OCI-LY7 (cell line): ENCODE measurements at regions not wholly inside any gene's neighbourhood (a gene's known extent, or its start where the extent isn't known, plus 50 kb on each side); places are given as distances from the start of the nearest gene placed in this dataset.

Experiments used
- BruUV-seq: library from RNA; stranded (reverse); fragments of 400-500 nt; replicated peaks from 2 replicates; lab custom pipeline; 2021; lab: Mats Ljungman, UMichigan
- CTCF ChIA-PET: fragments of 300-600 bp; sonication (Branson Sonifier 250); formaldehyde crosslinking; loops from one replicate; lab custom pipeline; 2022; ENCODE audit warnings: antibody characterized with exemption; ENCODE audit not compliant: unreplicated experiment; lab: Charles Lee
- POLR2A ChIA-PET: fragments of 300-600 bp; sonication (Branson Sonifier 250); formaldehyde crosslinking; loops from one replicate; lab custom pipeline; 2022; ENCODE audit warnings: antibody characterized with exemption; lab: Charles Lee
- DNase-seq: peaks from one replicate; pipeline ENCODE4 v3.0.0-alpha.2; 2015; ENCODE audit warnings: low spot score
- H2AFZ ChIP-seq: fragments of 200-600 bp; sonication (generic), shearing (Covaris generic); 2 replicates; pipeline ENCODE4 v1.6.1; 2014; ENCODE audit warnings: mild to moderate bottlenecking, antibody characterized with exemption, low read length, moderate library complexity
- H3K27ac ChIP-seq: fragments of 200-600 bp; sonication (generic); 2 replicates; pipeline ENCODE4 v1.5.1; 2014; ENCODE audit warnings: mixed run types, low read depth, mild to moderate bottlenecking, moderate library complexity, low read length, inconsistent platforms; ENCODE audit not compliant: poor library complexity, severe bottlenecking
- H3K36me3 ChIP-seq: fragments of 200-600 bp; sonication (generic); 2 replicates; pipeline ENCODE4 v1.6.1; 2014; ENCODE audit warnings: mild to moderate bottlenecking, antibody characterized with exemption, low read length, moderate library complexity, mixed read lengths; ENCODE audit not compliant: insufficient read depth
- H3K4me1 ChIP-seq: fragments of 200-600 bp; sonication (generic); 2 replicates; pipeline ENCODE4 v1.5.1; 2014; ENCODE audit warnings: mild to moderate bottlenecking, low read length; ENCODE audit not compliant: insufficient read depth, poor library complexity, severe bottlenecking
- H3K4me2 ChIP-seq: fragments of 200-600 bp; sonication (generic); 2 replicates; pipeline ENCODE4 v1.6.1; 2014; ENCODE audit warnings: mild to moderate bottlenecking, low read length
- H3K4me3 ChIP-seq: fragments of 200-600 bp; sonication (generic); 2 replicates; pipeline ENCODE4 v1.5.1; 2014; ENCODE audit warnings: mild to moderate bottlenecking, low read depth, low read length; ENCODE audit not compliant: poor library complexity, severe bottlenecking
- H3K79me2 ChIP-seq: fragments of 200-600 bp; sonication (generic); 2 replicates; pipeline ENCODE4 v1.6.1; 2016; ENCODE audit warnings: low read depth, mild to moderate bottlenecking, low read length, moderate library complexity, mixed read lengths; ENCODE audit not compliant: insufficient read depth
- H3K9me2 ChIP-seq: fragments of 200-600 bp; sonication (generic); 2 replicates; pipeline ENCODE4 v1.6.1; 2016; ENCODE audit warnings: mild to moderate bottlenecking, low read length, mixed read lengths; ENCODE audit not compliant: insufficient read depth
- H3K9me3 ChIP-seq: fragments of 200-600 bp; sonication (generic); 2 replicates; pipeline ENCODE4 v1.6.1; 2014; ENCODE audit warnings: mild to moderate bottlenecking, mixed run types, low read length, mixed read lengths
- H4K20me1 ChIP-seq: fragments of 200-600 bp; sonication (generic); 2 replicates; pipeline ENCODE4 v1.6.1; 2014; ENCODE audit warnings: mild to moderate bottlenecking, antibody characterized with exemption, low read length, moderate library complexity, mixed read lengths; ENCODE audit not compliant: insufficient read depth
- CTCF ChIP-seq: fragments of 200-600 bp; sonication (generic); conservative IDR thresholded peaks from 2 replicates; pipeline ENCODE4 v1.5.1; 2014; ENCODE audit warnings: mild to moderate bottlenecking, antibody characterized with exemption, low read length, moderate library complexity, mixed read lengths
- EZH2phosphoT487 ChIP-seq: fragments of 200-600 bp; sonication (generic); IDR thresholded peaks from 2 replicates; pipeline ENCODE4 v1.6.1; 2018; ENCODE audit warnings: low read depth, borderline replicate concordance, mild to moderate bottlenecking, mixed run types, antibody characterized with exemption, low read length, moderate library complexity, mixed read lengths
- intact Hi-C: fragments of 100-400 bp; cut with micrococcal nuclease; formaldehyde crosslinking; loops from one replicate; pipeline ENCODE4 v1.10.0; 2022; ENCODE audit not compliant: unreplicated experiment

GRCh38 chr7:374706-375311, 84.8 kb downstream of the FOXL3 start:
- no peak for TF ChIP-seq EZH2phosphoT487
- no peak for TF ChIP-seq CTCF
- Histone ChIP-seq H3K9me3 (no peaks in the 10 kb centered on the region), H3K9me2 (no peaks in the 10 kb centered on the region), H3K36me3 (no peaks in the 10 kb centered on the region), H4K20me1 (no peaks in the 10 kb centered on the region), H3K79me2 (no peaks in the 10 kb centered on the region), H3K4me1 (no peaks in the 10 kb centered on the region), H3K4me3 (no peak overlapping the region), H2AFZ (no peak overlapping the region), H3K4me2 (no peak overlapping the region), H3K27ac (no peak overlapping the region)
- intact Hi-C loops: no loop called here
- no TSS peak for BruUV-seq
- CTCF ChIA-PET: no interaction called here
- POLR2A ChIA-PET: no interaction called here
- DNase-seq: no peak

DNA sequence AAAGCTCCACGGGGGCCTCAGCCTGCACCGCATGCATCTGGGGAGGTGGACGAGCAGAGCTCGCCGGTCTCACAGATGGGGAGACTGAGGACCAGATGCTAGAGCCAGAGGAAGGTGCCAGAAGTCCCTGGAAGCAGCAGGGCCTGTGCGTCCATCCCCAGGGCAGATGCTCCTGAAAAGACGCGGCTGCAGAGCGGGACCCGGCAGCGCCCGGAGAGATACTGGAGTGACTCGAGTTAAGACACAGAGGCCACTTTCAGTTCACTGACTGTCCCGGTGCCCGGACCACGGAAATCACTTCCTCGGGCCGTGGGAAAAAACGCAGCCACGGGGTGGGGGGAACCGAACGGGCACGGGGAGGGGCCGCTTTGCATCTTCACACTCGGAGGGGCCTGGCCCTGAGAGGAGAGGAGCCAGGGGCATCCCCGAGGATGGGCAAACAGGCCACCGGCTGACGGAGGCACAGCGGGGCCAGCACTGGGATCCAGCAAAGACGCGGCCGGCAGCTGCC, 85.4 kb downstream of the FOXL3 start:
- H3K4me2 ChIP-seq: no peak overlapping the region
- ChIA-PET CTCF (no interaction called here), POLR2A (no interaction called here)
- no peaks in the 10 kb centered on the region for H3K9me2 ChIP-seq
- no peaks in the 10 kb centered on the region for H3K36me3 ChIP-seq
- intact Hi-C loops: no loop called here
- TF ChIP-seq EZH2phosphoT487 (no peak), CTCF (no peak)
- H2AFZ ChIP-seq: no peak overlapping the region
- no peak overlapping the region for H3K4me3 ChIP-seq
- H3K9me3 ChIP-seq: no peaks in the 10 kb centered on the region
- no peaks in the 10 kb centered on the region for H3K4me1 ChIP-seq
- no peaks in the 10 kb centered on the region for H3K79me2 ChIP-seq
- no peak for DNase-seq
- no peaks in the 10 kb centered on the region for H4K20me1 ChIP-seq
- no peak overlapping the region for H3K27ac ChIP-seq
- no TSS peak for BruUV-seq

GRCh38 chr7:375901-376305, 85.9 kb downstream of the FOXL3 start:
- Histone ChIP-seq H3K36me3 (no peaks in the 10 kb centered on the region), H4K20me1 (no peaks in the 10 kb centered on the region), H3K9me3 (no peaks in the 10 kb centered on the region), H2AFZ (no peak overlapping the region), H3K9me2 (no peaks in the 10 kb centered on the region), H3K4me3 (no peak overlapping the region), H3K27ac (no peak overlapping the region), H3K4me1 (no peaks in the 10 kb centered on the region), H3K4me2 (no peak overlapping the region), H3K79me2 (no peaks in the 10 kb centered on the region)
- POLR2A ChIA-PET: no interaction called here
- CTCF ChIA-PET: no interaction called here
- no peak for DNase-seq
- intact Hi-C loops: no loop called here
- no TSS peak for BruUV-seq
- no peak for TF ChIP-seq EZH2phosphoT487
- TF ChIP-seq CTCF: no peak
